ENCODE measurements at regions not wholly inside any gene's neighbourhood (a gene's known extent, or its start where the extent isn't known, plus 50 kb on each side); places are given as distances from the start of the nearest gene placed in this dataset.

- Histone ChIP-seq H3K9me3 (ENCODE audit: control insufficient read depth, low read length) (no peaks in the 10 kb centered on the region), H3K36me3 (ENCODE audit: control insufficient read depth, insufficient read depth, low read length) (no peaks in the 10 kb centered on the region), H3K27me3 (ENCODE audit: control insufficient read depth, insufficient read depth, low read length, poor library complexity, severe bottlenecking) (no peaks in the 10 kb centered on the region), H3K4me1 (ENCODE audit: control insufficient read depth, insufficient read depth, low read length) (peaks cover 7% of the 10 kb centered on the region), H3K9ac (ENCODE audit: extremely low read depth, low read length, poor library complexity, severe bottlenecking) (no peak overlapping the region), H3K4me3 (ENCODE audit: low read length) (no peak overlapping the region), H3K27ac (ENCODE audit: low read depth, low read length) (no peak overlapping the region)
- Mint-ChIP-seq H3K27ac (no peak overlapping the region), H3K4me1 (peaks cover 13% of the 10 kb centered on the region), H3K36me3 (ENCODE audit: low read depth) (no peaks in the 10 kb centered on the region), H3K27me3 (ENCODE audit: insufficient read depth) (no peaks in the 10 kb centered on the region), H3K9me3 (no peaks in the 10 kb centered on the region), H3K4me3 (no peak overlapping the region)
- no peak for DNase-seq
- WGBS, 2 experiments (ENCODE audit: insufficient coverage in 1 of 2, insufficient read length in 1 of 2) = 100% methylated on average over 2 of the region's 2 CpGs; no CpG with 5 or more reads in 1 of the 2 experiments
- no peak for TF ChIP-seq CTCF (conservative IDR thresholded peaks at IDR 0.05)
Measured at GRCh38 chr1:87521452-87521851, 192.8 kb downstream of the LMO4 start.

GRCh38 chr1:87523466-87523865 is 194.8 kb downstream of the LMO4 start:
- Mint-ChIP-seq H3K36me3 (ENCODE audit: low read depth) (no peaks in the 10 kb centered on the region), H3K4me1 (peaks cover 13% of the 10 kb centered on the region)
- no peak overlapping the region for H3K9ac ChIP-seq (ENCODE audit: extremely low read depth, low read length, poor library complexity, severe bottlenecking)

GRCh38 chr1:87524021-87524754 is 195.5 kb downstream of the LMO4 start:
- H3K27ac Mint-ChIP-seq = no peak overlapping the region
- Histone ChIP-seq H3K27ac (ENCODE audit: low read depth, low read length) (no peak overlapping the region), H3K36me3 (ENCODE audit: control insufficient read depth, insufficient read depth, low read length) (no peaks in the 10 kb centered on the region), H3K9me3 (ENCODE audit: control insufficient read depth, low read length) (no peaks in the 10 kb centered on the region), H3K27me3 (ENCODE audit: control insufficient read depth, insufficient read depth, low read length, poor library complexity, severe bottlenecking) (no peaks in the 10 kb centered on the region), H3K4me1 (ENCODE audit: control insufficient read depth, insufficient read depth, low read length) (peaks cover 7% of the 10 kb centered on the region), H3K4me3 (ENCODE audit: low read length) (no peak overlapping the region), H3K9ac (ENCODE audit: extremely low read depth, low read length, poor library complexity, severe bottlenecking) (no peak overlapping the region)
- WGBS, 2 experiments (ENCODE audit: insufficient coverage in 1 of 2, insufficient read length in 1 of 2) = 88 to 90% methylated on average over 8 to 14 of the region's 14 CpGs
- H3K36me3 Mint-ChIP-seq (ENCODE audit: low read depth) = no peaks in the 10 kb centered on the region
- DNase-seq = no peak
- peaks cover 13% of the 10 kb centered on the region for H3K4me1 Mint-ChIP-seq
- H3K4me3 Mint-ChIP-seq = no peak overlapping the region
- H3K27me3 Mint-ChIP-seq (ENCODE audit: insufficient read depth) = no peaks in the 10 kb centered on the region
- H3K9me3 Mint-ChIP-seq = peaks cover 3% of the 10 kb centered on the region
- TF ChIP-seq CTCF (conservative IDR thresholded peaks at IDR 0.05) = no peak

More at GRCh38 chr1:87523466-87523865, 194.8 kb downstream of the LMO4 start:
- Mint-ChIP-seq H3K27me3 (ENCODE audit: insufficient read depth) (no peaks in the 10 kb centered on the region), H3K4me3 (no peak overlapping the region), H3K27ac (no peak overlapping the region), H3K9me3 (no peaks in the 10 kb centered on the region)
- WGBS, 2 experiments (ENCODE audit: insufficient coverage in 1 of 2, insufficient read length in 1 of 2) = 92 to 93% methylated on average over 2 to 3 of the region's 3 CpGs
- no peaks in the 10 kb centered on the region for H3K27me3 ChIP-seq (ENCODE audit: control insufficient read depth, insufficient read depth, low read length, poor library complexity, severe bottlenecking)
- no peak for TF ChIP-seq CTCF (conservative IDR thresholded peaks at IDR 0.05)
- no peak for DNase-seq
- H3K27ac ChIP-seq (ENCODE audit: low read depth, low read length) = no peak overlapping the region
- no peaks in the 10 kb centered on the region for H3K36me3 ChIP-seq (ENCODE audit: control insufficient read depth, insufficient read depth, low read length)
- H3K4me3 ChIP-seq (ENCODE audit: low read length) = no peak overlapping the region
- no peaks in the 10 kb centered on the region for H3K9me3 ChIP-seq (ENCODE audit: control insufficient read depth, low read length)
- peaks cover 7% of the 10 kb centered on the region for H3K4me1 ChIP-seq (ENCODE audit: control insufficient read depth, insufficient read depth, low read length)
